ENCODE measurements at regions not wholly inside any gene's neighbourhood (a gene's known extent, or its start where the extent isn't known, plus 50 kb on each side); places are given as distances from the start of the nearest gene placed in this dataset.

DNA sequence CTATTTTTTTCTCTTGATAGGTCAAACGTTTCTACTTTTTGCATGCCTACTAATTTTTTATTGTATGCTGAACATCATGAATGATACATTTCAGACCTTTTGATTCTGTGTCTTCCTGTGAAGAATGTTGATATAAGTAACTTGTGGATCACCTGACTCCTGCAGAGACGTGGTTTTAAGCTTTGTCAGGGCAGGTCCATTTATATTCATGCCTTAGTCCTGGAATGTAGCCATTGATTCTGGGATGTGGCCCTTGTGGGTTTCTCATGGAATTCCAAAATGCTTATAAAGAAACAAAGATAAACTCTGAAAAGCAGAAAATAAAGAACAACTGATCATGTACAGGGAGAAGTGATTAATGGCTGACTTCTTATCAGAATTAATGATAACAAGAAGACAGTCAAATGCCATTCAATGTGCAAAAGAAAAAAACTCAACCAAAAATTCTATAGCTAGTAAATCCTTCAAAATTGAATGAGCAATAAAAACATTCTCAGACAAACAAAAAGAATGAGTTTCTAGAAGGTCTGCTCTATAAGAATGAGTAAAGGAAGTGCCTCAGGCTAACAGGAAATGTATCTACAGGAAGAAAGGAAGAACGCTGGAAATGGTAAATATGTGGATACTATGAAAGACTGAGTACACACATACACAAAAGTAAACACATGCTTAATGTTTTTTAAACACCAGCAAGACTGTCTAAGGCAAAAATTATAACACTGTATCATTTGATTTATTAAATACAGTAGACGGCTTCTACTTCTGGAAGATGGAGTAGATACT is 284.8 kb upstream of the DIO3 start (continued):
- TF ChIP-seq, protein P1, sequence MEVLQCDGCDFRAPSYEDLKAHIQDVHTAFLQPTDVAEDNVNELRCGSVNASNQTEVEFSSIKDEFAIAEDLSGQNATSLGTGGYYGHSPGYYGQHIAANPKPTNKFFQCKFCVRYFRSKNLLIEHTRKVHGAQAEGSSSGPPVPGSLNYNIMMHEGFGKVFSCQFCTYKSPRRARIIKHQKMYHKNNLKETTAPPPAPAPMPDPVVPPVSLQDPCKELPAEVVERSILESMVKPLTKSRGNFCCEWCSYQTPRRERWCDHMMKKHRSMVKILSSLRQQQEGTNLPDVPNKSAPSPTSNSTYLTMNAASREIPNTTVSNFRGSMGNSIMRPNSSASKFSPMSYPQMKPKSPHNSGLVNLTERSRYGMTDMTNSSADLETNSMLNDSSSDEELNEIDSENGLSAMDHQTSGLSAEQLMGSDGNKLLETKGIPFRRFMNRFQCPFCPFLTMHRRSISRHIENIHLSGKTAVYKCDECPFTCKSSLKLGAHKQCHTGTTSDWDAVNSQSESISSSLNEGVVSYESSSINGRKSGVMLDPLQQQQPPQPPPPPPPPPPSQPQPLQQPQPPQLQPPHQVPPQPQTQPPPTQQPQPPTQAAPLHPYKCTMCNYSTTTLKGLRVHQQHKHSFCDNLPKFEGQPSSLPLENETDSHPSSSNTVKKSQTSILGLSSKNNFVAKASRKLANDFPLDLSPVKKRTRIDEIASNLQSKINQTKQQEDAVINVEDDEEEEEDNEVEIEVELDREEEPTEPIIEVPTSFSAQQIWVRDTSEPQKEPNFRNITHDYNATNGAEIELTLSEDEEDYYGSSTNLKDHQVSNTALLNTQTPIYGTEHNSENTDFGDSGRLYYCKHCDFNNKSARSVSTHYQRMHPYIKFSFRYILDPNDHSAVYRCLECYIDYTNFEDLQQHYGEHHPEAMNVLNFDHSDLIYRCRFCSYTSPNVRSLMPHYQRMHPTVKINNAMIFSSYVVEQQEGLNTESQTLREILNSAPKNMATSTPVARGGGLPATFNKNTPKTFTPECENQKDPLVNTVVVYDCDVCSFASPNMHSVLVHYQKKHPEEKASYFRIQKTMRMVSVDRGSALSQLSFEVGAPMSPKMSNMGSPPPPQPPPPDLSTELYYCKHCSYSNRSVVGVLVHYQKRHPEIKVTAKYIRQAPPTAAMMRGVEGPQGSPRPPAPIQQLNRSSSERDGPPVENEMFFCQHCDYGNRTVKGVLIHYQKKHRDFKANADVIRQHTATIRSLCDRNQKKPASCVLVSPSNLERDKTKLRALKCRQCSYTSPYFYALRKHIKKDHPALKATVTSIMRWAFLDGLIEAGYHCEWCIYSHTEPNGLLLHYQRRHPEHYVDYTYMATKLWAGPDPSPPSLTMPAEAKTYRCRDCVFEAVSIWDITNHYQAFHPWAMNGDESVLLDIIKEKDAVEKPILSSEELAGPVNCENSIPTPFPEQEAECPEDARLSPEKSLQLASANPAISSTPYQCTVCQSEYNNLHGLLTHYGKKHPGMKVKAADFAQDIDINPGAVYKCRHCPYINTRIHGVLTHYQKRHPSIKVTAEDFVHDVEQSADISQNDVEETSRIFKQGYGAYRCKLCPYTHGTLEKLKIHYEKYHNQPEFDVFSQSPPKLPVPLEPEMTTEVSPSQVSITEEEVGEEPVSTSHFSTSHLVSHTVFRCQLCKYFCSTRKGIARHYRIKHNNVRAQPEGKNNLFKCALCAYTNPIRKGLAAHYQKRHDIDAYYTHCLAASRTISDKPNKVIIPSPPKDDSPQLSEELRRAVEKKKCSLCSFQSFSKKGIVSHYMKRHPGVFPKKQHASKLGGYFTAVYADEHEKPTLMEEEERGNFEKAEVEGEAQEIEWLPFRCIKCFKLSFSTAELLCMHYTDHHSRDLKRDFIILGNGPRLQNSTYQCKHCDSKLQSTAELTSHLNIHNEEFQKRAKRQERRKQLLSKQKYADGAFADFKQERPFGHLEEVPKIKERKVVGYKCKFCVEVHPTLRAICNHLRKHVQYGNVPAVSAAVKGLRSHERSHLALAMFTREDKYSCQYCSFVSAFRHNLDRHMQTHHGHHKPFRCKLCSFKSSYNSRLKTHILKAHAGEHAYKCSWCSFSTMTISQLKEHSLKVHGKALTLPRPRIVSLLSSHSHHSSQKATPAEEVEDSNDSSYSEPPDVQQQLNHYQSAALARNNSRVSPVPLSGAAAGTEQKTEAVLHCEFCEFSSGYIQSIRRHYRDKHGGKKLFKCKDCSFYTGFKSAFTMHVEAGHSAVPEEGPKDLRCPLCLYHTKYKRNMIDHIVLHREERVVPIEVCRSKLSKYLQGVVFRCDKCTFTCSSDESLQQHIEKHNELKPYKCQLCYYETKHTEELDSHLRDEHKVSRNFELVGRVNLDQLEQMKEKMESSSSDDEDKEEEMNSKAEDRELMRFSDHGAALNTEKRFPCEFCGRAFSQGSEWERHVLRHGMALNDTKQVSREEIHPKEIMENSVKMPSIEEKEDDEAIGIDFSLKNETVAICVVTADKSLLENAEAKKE (CRISPR knock-in tag; IDR thresholded peaks at IDR 0.05), result no peak
- TF ChIP-seq EZH2phosphoT487 (IDR thresholded peaks at IDR 0.05; ENCODE audit: unreplicated experiment), result no peak

DNA sequence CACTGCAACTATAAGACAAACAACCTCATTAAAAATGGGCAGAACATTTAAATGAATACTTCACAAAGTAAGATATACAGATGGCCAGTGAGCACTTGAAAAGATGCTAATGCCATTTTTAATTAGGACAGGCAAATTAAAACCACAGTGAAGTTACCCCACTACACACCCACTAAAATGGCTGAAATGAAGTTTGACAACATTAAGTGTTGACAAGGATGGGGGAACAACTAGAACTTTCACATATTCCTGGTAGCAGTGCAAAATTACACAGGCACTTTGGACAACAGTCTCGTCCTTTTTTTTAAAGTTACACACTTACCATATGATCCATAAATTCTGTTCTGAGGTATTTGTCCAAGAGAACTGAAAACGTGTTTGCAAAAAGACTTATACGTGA is 278.9 kb upstream of the DIO3 start:
- H4K20me1 ChIP-seq (replicated peaks; ENCODE audit: insufficient read depth), result no peaks in the 10 kb centered on the region
- H3K9me2 ChIP-seq (ENCODE audit: insufficient read depth), result no peaks in the 10 kb centered on the region
- H3K4me1 ChIP-seq (ENCODE audit: insufficient read depth), result peaks cover 9% of the 10 kb centered on the region; the same call in 1 of the 2 replicates
- no peak overlapping the region for H3K27ac Mint-ChIP-seq
- no peak overlapping the region for H3K4me3 ChIP-seq
- no peak overlapping the region for H3K27ac ChIP-seq (ENCODE audit: low read depth)
- H3F3A ChIP-seq (replicated peaks; ENCODE audit: low read depth), result no peaks in the 10 kb centered on the region
- no peak overlapping the region for H3K4me2 ChIP-seq
- H3K4me1 Mint-ChIP-seq, result peaks cover 4% of the 10 kb centered on the region; the same call in 1 of the 3 replicates
- no peaks in the 10 kb centered on the region for H3K79me2 ChIP-seq (replicated peaks; ENCODE audit: insufficient read depth)
- H3K27me3 ChIP-seq (ENCODE audit: insufficient read depth), result no peaks in the 10 kb centered on the region
- no peak for ATAC-seq
- no peak for DNase-seq (ENCODE audit: low spot score)
- H3K4me3 Mint-ChIP-seq, result no peak overlapping the region
- no peaks in the 10 kb centered on the region for H3K36me3 ChIP-seq (ENCODE audit: insufficient read depth)
- peaks cover 3% of the 10 kb centered on the region for H3K27me3 Mint-ChIP-seq (ENCODE audit: insufficient read depth, low read depth, poor library complexity)
- peaks cover 15% of the 10 kb centered on the region; the same call in 2 of the 3 replicates for H3K36me3 Mint-ChIP-seq (ENCODE audit: low read depth)
- H3K9me3 Mint-ChIP-seq, result peaks cover 15% of the 10 kb centered on the region
- H2AFZ ChIP-seq, result no peak overlapping the region
- TF ChIP-seq ZNF331 (CRISPR knock-in tag; IDR thresholded peaks at IDR 0.05; ENCODE audit: low read depth) (no peak), ZNF114 (CRISPR knock-in tag; IDR thresholded peaks at IDR 0.05) (no peak), JUNB (IDR thresholded peaks at IDR 0.05; ENCODE audit: unreplicated experiment) (no peak), CREB1 (CRISPR knock-in tag; IDR thresholded peaks at IDR 0.05; ENCODE audit: low read depth) (no peak), STAT1 (IDR thresholded peaks at IDR 0.05; ENCODE audit: unreplicated experiment) (no peak), EZH2 (IDR thresholded peaks at IDR 0.05; ENCODE audit: low read depth, unreplicated experiment) (no peak), POLR2AphosphoS5 (IDR thresholded peaks at IDR 0.05; ENCODE audit: low read depth) (no peak)
- TF ChIP-seq, protein P2, sequence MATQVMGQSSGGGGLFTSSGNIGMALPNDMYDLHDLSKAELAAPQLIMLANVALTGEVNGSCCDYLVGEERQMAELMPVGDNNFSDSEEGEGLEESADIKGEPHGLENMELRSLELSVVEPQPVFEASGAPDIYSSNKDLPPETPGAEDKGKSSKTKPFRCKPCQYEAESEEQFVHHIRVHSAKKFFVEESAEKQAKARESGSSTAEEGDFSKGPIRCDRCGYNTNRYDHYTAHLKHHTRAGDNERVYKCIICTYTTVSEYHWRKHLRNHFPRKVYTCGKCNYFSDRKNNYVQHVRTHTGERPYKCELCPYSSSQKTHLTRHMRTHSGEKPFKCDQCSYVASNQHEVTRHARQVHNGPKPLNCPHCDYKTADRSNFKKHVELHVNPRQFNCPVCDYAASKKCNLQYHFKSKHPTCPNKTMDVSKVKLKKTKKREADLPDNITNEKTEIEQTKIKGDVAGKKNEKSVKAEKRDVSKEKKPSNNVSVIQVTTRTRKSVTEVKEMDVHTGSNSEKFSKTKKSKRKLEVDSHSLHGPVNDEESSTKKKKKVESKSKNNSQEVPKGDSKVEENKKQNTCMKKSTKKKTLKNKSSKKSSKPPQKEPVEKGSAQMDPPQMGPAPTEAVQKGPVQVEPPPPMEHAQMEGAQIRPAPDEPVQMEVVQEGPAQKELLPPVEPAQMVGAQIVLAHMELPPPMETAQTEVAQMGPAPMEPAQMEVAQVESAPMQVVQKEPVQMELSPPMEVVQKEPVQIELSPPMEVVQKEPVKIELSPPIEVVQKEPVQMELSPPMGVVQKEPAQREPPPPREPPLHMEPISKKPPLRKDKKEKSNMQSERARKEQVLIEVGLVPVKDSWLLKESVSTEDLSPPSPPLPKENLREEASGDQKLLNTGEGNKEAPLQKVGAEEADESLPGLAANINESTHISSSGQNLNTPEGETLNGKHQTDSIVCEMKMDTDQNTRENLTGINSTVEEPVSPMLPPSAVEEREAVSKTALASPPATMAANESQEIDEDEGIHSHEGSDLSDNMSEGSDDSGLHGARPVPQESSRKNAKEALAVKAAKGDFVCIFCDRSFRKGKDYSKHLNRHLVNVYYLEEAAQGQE (IDR thresholded peaks at IDR 0.05; ENCODE audit: unreplicated experiment), result no peak
- TF ChIP-seq, protein P3, sequence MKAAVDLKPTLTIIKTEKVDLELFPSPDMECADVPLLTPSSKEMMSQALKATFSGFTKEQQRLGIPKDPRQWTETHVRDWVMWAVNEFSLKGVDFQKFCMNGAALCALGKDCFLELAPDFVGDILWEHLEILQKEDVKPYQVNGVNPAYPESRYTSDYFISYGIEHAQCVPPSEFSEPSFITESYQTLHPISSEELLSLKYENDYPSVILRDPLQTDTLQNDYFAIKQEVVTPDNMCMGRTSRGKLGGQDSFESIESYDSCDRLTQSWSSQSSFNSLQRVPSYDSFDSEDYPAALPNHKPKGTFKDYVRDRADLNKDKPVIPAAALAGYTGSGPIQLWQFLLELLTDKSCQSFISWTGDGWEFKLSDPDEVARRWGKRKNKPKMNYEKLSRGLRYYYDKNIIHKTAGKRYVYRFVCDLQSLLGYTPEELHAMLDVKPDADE (IDR thresholded peaks at IDR 0.05), result no peak
- TF ChIP-seq, protein P4, sequence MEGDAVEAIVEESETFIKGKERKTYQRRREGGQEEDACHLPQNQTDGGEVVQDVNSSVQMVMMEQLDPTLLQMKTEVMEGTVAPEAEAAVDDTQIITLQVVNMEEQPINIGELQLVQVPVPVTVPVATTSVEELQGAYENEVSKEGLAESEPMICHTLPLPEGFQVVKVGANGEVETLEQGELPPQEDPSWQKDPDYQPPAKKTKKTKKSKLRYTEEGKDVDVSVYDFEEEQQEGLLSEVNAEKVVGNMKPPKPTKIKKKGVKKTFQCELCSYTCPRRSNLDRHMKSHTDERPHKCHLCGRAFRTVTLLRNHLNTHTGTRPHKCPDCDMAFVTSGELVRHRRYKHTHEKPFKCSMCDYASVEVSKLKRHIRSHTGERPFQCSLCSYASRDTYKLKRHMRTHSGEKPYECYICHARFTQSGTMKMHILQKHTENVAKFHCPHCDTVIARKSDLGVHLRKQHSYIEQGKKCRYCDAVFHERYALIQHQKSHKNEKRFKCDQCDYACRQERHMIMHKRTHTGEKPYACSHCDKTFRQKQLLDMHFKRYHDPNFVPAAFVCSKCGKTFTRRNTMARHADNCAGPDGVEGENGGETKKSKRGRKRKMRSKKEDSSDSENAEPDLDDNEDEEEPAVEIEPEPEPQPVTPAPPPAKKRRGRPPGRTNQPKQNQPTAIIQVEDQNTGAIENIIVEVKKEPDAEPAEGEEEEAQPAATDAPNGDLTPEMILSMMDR (conservative IDR thresholded peaks at IDR 0.05; ENCODE audit: low read depth in 2 of 2), result no peak
